HCT116 (cell line): ENCODE measurements at regions not wholly inside any gene's neighbourhood (a gene's known extent, or its start where the extent isn't known, plus 50 kb on each side); places are given as distances from the start of the nearest gene placed in this dataset.

Experiments
- ATAC-seq: fragments of 200-7000 bp; cut with Tn5 transposase; 2 replicates; pipeline ENCODE4 v1.9.1; 2020; ENCODE audit warnings: mild to moderate bottlenecking, moderate library complexity
- BruUV-seq: library from RNA; stranded (reverse); fragments of 400-500 nt; replicated peaks from 2 replicates; lab custom pipeline; 2021; lab: Mats Ljungman, UMichigan
- CTCF ChIA-PET: fragments of 300-600 bp; sonication (Branson Sonifier 250); formaldehyde crosslinking; loops from one replicate; lab custom pipeline; 2021; ENCODE audit warnings: antibody characterized with exemption; lab: Charles Lee
- POLR2A ChIA-PET: fragments of 300-600, 350-600 bp; sonication (Branson Sonifier 250); formaldehyde crosslinking; loops from one replicate; lab custom pipeline; 2021; ENCODE audit warnings: antibody characterized with exemption; lab: Charles Lee
- RAD21 ChIA-PET, 2 experiments: fragments of 300-600 bp; sonication (Branson Sonifier 250); formaldehyde crosslinking; loops; one replicate each; lab custom pipeline; 2023; ENCODE audit warnings: low total read pairs in 2 of 2; ENCODE audit not compliant: uncharacterized antibody in 2 of 2, unreplicated experiment in 2 of 2, low non-redundant PET in 1 of 2; lab: Charles Lee
- DNase-seq: peaks from one replicate; pipeline ENCODE4 v3.0.0-alpha.2; 2010; ENCODE audit warnings: low read depth, low spot score
- H2AFZ ChIP-seq: fragments of 200-600 bp; shearing (Covaris generic), sonication (generic); 2 replicates; pipeline ENCODE4 v1.6.1; 2017; ENCODE audit warnings: low read depth, mixed run types, mixed read lengths, antibody characterized with exemption, low read length; ENCODE audit not compliant: poor library complexity, severe bottlenecking
- H3K27ac ChIP-seq: 2 replicates; pipeline ENCODE4 v1.5.1; 2012; ENCODE audit warnings: low read depth, low read length
- H3K27me3 ChIP-seq: fragments of 200-600 bp; sonication (generic); 2 replicates; pipeline ENCODE4 v1.6.1; 2016; ENCODE audit warnings: mixed run types, low read length, mixed read lengths; ENCODE audit not compliant: insufficient read depth
- H3K36me3 ChIP-seq, 2 experiments: fragments of 200-500 bp in 1 of 2; fragments of 200-600 bp in 1 of 2; sonication (Bioruptor generic) in 1 of 2; sonication (generic) in 1 of 2; 2 replicates each; pipeline versions ENCODE4 v1.5.1 to v1.6.1; 2014 to 2016; ENCODE audit warnings: low read length in 2 of 2, inconsistent platforms in 1 of 2, mixed read lengths in 1 of 2, mixed run types in 1 of 2; ENCODE audit not compliant: insufficient read depth in 2 of 2, control insufficient read depth in 1 of 2
- H3K4me1 ChIP-seq, 2 experiments: fragments of 200-600 bp in 1 of 2; sonication (generic) in 1 of 2; 2 replicates each; pipeline versions ENCODE4 v1.5.1 to v1.6.1; 2012 to 2017; ENCODE audit warnings: low read length in 2 of 2, inconsistent platforms in 1 of 2, mild to moderate bottlenecking in 1 of 2, mixed read lengths in 1 of 2, mixed run types in 1 of 2, moderate library complexity in 1 of 2; ENCODE audit not compliant: insufficient read depth in 2 of 2, control insufficient read depth in 1 of 2
- H3K4me2 ChIP-seq: fragments of 200-600 bp; sonication (generic); 2 replicates; pipeline ENCODE4 v1.6.1; 2017; ENCODE audit warnings: mixed run types, low read length, mixed read lengths
- H3K4me3 ChIP-seq, 2 experiments: fragments of 200-600 bp in 1 of 2; sonication (generic) in 1 of 2; replicated peaks in 1 of 2; 2 replicates each; pipeline ENCODE4 v1.5.1; 2011 to 2016; ENCODE audit warnings: low read length in 2 of 2, control low read depth in 1 of 2, low read depth in 1 of 2, mild to moderate bottlenecking in 1 of 2, mixed read lengths in 1 of 2, mixed run types in 1 of 2
- H3K79me2 ChIP-seq: fragments of 200-600 bp; sonication (generic); 2 replicates; pipeline ENCODE4 v1.6.1; 2017; ENCODE audit warnings: mild to moderate bottlenecking, mixed run types, low read length, moderate library complexity, mixed read lengths; ENCODE audit not compliant: insufficient read depth
- H3K9ac ChIP-seq: fragments of 200-600 bp; sonication (generic); 2 replicates; pipeline ENCODE4 v1.6.1; 2016; ENCODE audit warnings: low read length, mixed read lengths
- H3K9me2 ChIP-seq: fragments of 200-600 bp; sonication (generic), shearing (Covaris generic); 2 replicates; pipeline ENCODE4 v1.6.1; 2017; ENCODE audit warnings: mixed run types, mild to moderate bottlenecking, moderate library complexity; ENCODE audit not compliant: insufficient read depth
- H3K9me3 ChIP-seq, 2 experiments: fragments of 200-500 bp in 1 of 2; fragments of 200-600 bp in 1 of 2; sonication (Bioruptor generic) in 1 of 2; sonication (generic) in 1 of 2; 2 replicates each; pipeline ENCODE4 v1.6.1; 2014 to 2017; ENCODE audit warnings: low read length in 2 of 2, mixed read lengths in 2 of 2, inconsistent platforms in 1 of 2, low read depth in 1 of 2, mild to moderate bottlenecking in 1 of 2, mixed run types in 1 of 2, moderate library complexity in 1 of 2; ENCODE audit not compliant: control insufficient read depth in 1 of 2, insufficient read depth in 1 of 2
- H4K20me1 ChIP-seq: fragments of 200-600 bp; sonication (generic), shearing (Covaris generic); 2 replicates; pipeline ENCODE4 v1.6.1; 2017; ENCODE audit warnings: mixed run types, mild to moderate bottlenecking, moderate library complexity; ENCODE audit not compliant: insufficient read depth
- ATF3 ChIP-seq: IDR thresholded peaks from 2 replicates; pipeline ENCODE4 v1.6.1; 2012
- CBX3 ChIP-seq: IDR thresholded peaks from 2 replicates; pipeline ENCODE4 v1.6.1; 2012; ENCODE audit warnings: low read depth
- CEBPB ChIP-seq: IDR thresholded peaks from 2 replicates; pipeline ENCODE4 v1.6.1; 2012; ENCODE audit warnings: low read depth
- CTCF ChIP-seq, 3 experiments: fragments of 200-600 bp in 1 of 3; sonication (generic) in 1 of 3; IDR thresholded peaks in 2 of 3; conservative IDR thresholded peaks in 1 of 3; 2 replicates each; pipeline ENCODE4 v1.5.1; 2012 to 2017; ENCODE audit warnings: low read depth in 2 of 3, low read length in 2 of 3, antibody characterized with exemption in 1 of 3, borderline replicate concordance in 1 of 3, control low read depth in 1 of 3, mild to moderate bottlenecking in 1 of 3, mixed read lengths in 1 of 3, mixed run types in 1 of 3, moderate library complexity in 1 of 3; ENCODE audit not compliant: insufficient read depth in 1 of 3
- EGR1 ChIP-seq: IDR thresholded peaks from 2 replicates; pipeline ENCODE4 v1.6.1; 2012; ENCODE audit warnings: low read depth
- ELF1 ChIP-seq: IDR thresholded peaks from 2 replicates; pipeline ENCODE4 v1.6.1; 2012; ENCODE audit warnings: low read depth, borderline replicate concordance
- EZH2phosphoT487 ChIP-seq: fragments of 200-600 bp; IDR thresholded peaks from 2 replicates; pipeline ENCODE4 v1.6.1; 2018; ENCODE audit warnings: antibody characterized with exemption, borderline replicate concordance
- FOSL1 ChIP-seq: IDR thresholded peaks from 2 replicates; pipeline ENCODE4 v1.6.1; 2012; ENCODE audit warnings: low read depth
- MAX ChIP-seq: IDR thresholded peaks from 2 replicates; pipeline ENCODE4 v1.6.1; 2012
- POLR2A ChIP-seq: IDR thresholded peaks from 2 replicates; pipeline ENCODE4 v1.7.0; 2011; ENCODE audit warnings: borderline replicate concordance; ENCODE audit not compliant: insufficient read depth, insufficient read length; ENCODE audit errors: extremely low read depth
- POLR2AphosphoS5 ChIP-seq: IDR thresholded peaks from 2 replicates; pipeline ENCODE4 v1.6.1; 2011; ENCODE audit warnings: mild to moderate bottlenecking, low read depth, low read length, moderate library complexity
- REST ChIP-seq: IDR thresholded peaks from 2 replicates; pipeline ENCODE4 v1.6.1; 2012; ENCODE audit warnings: low read depth
- SIN3A ChIP-seq: IDR thresholded peaks from 2 replicates; pipeline ENCODE4 v1.6.1; 2012; ENCODE audit warnings: low read depth
- SP1 ChIP-seq: IDR thresholded peaks from 2 replicates; pipeline ENCODE4 v1.6.1; 2012; ENCODE audit warnings: low read depth
- SRF ChIP-seq: IDR thresholded peaks from 2 replicates; pipeline ENCODE4 v1.6.1; 2012; ENCODE audit warnings: low read depth
- TCF7L2 ChIP-seq: IDR thresholded peaks from 2 replicates; pipeline ENCODE4 v1.7.0; 2011; ENCODE audit warnings: borderline replicate concordance, inconsistent platforms; ENCODE audit not compliant: insufficient read depth, insufficient read length; ENCODE audit errors: extremely low read depth
- YY1 ChIP-seq: IDR thresholded peaks from 2 replicates; pipeline ENCODE4 v1.6.1; 2011; ENCODE audit warnings: low read length, low read depth, moderate library complexity, mild to moderate bottlenecking; ENCODE audit not compliant: insufficient replicate concordance; ENCODE audit errors: extremely low read depth
- ZFX ChIP-seq: fragments of 450-650 bp; IDR thresholded peaks from 2 replicates; pipeline ENCODE4 v1.6.1; 2017
- intact Hi-C: fragments of 100-400 bp; cut with micrococcal nuclease; formaldehyde crosslinking; loops from 2 replicates; pipeline ENCODE4 v1.10.0; 2022

- no peaks in the 10 kb centered on the region for H3K4me1 ChIP-seq
- H2AFZ ChIP-seq = no peak overlapping the region
- ChIA-PET CTCF (no interaction called here), POLR2A (no interaction called here), RAD21 (no interaction called here)
- no peaks in the 10 kb centered on the region; the same call in 1 of the 2 replicates for H3K27me3 ChIP-seq
- no TSS peak for BruUV-seq
- H3K9me3 ChIP-seq = no peaks in the 10 kb centered on the region
- H3K79me2 ChIP-seq = no peaks in the 10 kb centered on the region
- no peak overlapping the region for H3K4me3 ChIP-seq
- DNase-seq (no peak), ATAC-seq (no peak)
- H3K9me2 ChIP-seq = no peaks in the 10 kb centered on the region
- H3K27ac ChIP-seq = no peak overlapping the region
- no peak overlapping the region for H3K9ac ChIP-seq
- TF ChIP-seq CBX3 = no peak
- TF ChIP-seq CTCF (IDR thresholded peaks at IDR 0.05 in 2 of 3, conservative IDR thresholded peaks at IDR 0.05 in 1 of 3; ENCODE audit: borderline replicate concordance in 1 of 3, insufficient read depth in 1 of 3, low read depth in 2 of 3, low read length in 2 of 3) = no peak
- TF ChIP-seq ZFX = no peak
- TF ChIP-seq SIN3A = no peak
- TF ChIP-seq YY1 = no peak
- no peak for TF ChIP-seq ATF3
- no peak for TF ChIP-seq EZH2phosphoT487
- TF ChIP-seq TCF7L2 = no peak
- TF ChIP-seq MAX = no peak
- TF ChIP-seq POLR2AphosphoS5 = no peak
- no peak for TF ChIP-seq POLR2A
- no peak for TF ChIP-seq CEBPB
- TF ChIP-seq REST = no peak
- TF ChIP-seq SRF = no peak
- TF ChIP-seq ELF1 = no peak
- no peak for TF ChIP-seq FOSL1
- TF ChIP-seq EGR1 = no peak
- TF ChIP-seq SP1 = no peak
- intact Hi-C loops = no loop called here
- H3K36me3 ChIP-seq = no peaks in the 10 kb centered on the region
- no peak overlapping the region for H3K4me2 ChIP-seq
- H4K20me1 ChIP-seq = no peaks in the 10 kb centered on the region
Observed at GRCh38 chr14:97602438-97603117, 805.4 kb downstream of the VRK1 start.
